GM18870 (cell line): ENCODE measurements at regions not wholly inside any gene's neighbourhood (a gene's known extent, or its start where the extent isn't known, plus 50 kb on each side); places are given as distances from the start of the nearest gene placed in this dataset.

Source experiments
- ATAC-seq: cut with Tn5 transposase; IDR thresholded peaks from one replicate; pipeline ENCODE4 v1.9.1; 2021; ENCODE audit warnings: moderate library complexity; ENCODE audit not compliant: unreplicated experiment

- ATAC-seq: no peak
Observed at GRCh38 chr22:22743128-22743760, 98.8 kb downstream of the GGTLC2 start.

GRCh38 chr22:22744412-22745224, 100.2 kb downstream of the GGTLC2 start:
- no peak for ATAC-seq

- ATAC-seq: no peak
Observed at GRCh38 chr22:22745225-22746060, 101.0 kb downstream of the GGTLC2 start.

- ATAC-seq: no peak
Observed at GRCh38 chr22:22746061-22746962, 101.9 kb downstream of the GGTLC2 start.

- no peak for ATAC-seq
Observed at GRCh38 chr22:22746963-22747933, 102.8 kb downstream of the GGTLC2 start.

GRCh38 chr22:22748297-22748743, 103.9 kb downstream of the GGTLC2 start:
- no peak for ATAC-seq

- no peak for ATAC-seq
Observed at GRCh38 chr22:22748756-22749155, 104.3 kb downstream of the GGTLC2 start.

- no peak for ATAC-seq
Observed at GRCh38 chr22:22749167-22749758, 104.8 kb downstream of the GGTLC2 start.

- no peak for ATAC-seq
Observed at GRCh38 chr22:22750335-22751042, 106.1 kb downstream of the GGTLC2 start.

- no peak for ATAC-seq
Observed at GRCh38 chr22:22751043-22751603, 106.7 kb downstream of the GGTLC2 start.

GRCh38 chr22:22752199-22752555, 107.8 kb downstream of the GGTLC2 start:
- no peak for ATAC-seq

GRCh38 chr22:22752556-22753477, 108.4 kb downstream of the GGTLC2 start:
- no peak for ATAC-seq

- ATAC-seq: no peak
Observed at GRCh38 chr22:22753526-22754267, 109.3 kb downstream of the GGTLC2 start.

GRCh38 chr22:22754268-22754657, 109.8 kb downstream of the GGTLC2 start:
- no peak for ATAC-seq

GRCh38 chr22:22754961-22755777, 110.8 kb downstream of the GGTLC2 start:
- no peak for ATAC-seq

- no peak for ATAC-seq
Observed at GRCh38 chr22:22755778-22756100, 111.3 kb downstream of the GGTLC2 start.
